HG02870 (cell line): ENCODE measurements at regions not wholly inside any gene's neighbourhood (a gene's known extent, or its start where the extent isn't known, plus 50 kb on each side); places are given as distances from the start of the nearest gene placed in this dataset.
"Not testable (repeated sequence)": the region's sequence is repeated elsewhere in the genome, so short reads cannot be mapped to it uniquely, and the experiment has no call there.

Source experiments
- ATAC-seq: cut with Tn5 transposase; IDR thresholded peaks from one replicate; pipeline ENCODE4 v1.9.1; 2021; ENCODE audit warnings: mild to moderate bottlenecking, moderate library complexity; ENCODE audit not compliant: unreplicated experiment

DNA sequence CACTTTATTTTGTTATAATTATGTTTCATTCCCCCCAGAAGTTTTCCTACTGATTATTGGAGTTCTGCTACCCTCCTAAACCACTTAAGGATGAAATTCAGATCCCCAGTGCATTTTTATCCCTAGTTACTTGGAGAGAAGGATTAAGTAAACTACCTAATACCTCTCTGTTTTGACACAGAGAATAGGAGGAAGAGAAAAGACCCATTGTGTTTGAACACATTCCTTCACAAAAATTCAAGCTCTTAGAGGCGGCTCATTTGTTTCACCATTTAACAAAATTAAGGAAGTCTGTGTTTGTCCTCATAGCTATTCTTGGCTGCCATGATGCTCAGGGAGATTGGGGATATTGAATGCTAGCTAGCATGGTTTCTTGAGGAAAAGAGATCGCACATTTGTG lies 492.6 kb downstream of the EBF1 start:
- no peak for ATAC-seq

DNA sequence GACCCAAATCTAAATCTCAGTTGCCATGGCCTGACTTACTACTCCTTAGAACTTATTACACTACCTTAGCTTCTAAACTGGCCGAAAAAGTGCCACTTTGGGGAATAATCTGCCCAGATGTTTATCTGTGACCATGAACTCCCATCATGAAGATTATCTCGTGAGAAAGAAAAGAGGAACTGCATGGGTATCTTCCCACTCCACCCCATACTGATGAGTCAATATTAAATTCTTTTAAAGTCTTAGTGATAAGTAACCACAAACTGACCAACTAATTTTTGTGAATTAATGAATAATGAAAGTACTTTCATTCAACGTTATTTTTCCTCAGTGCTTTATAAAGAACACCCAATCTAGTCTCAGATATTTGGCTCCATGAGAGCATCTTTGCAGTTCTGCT lies 493.5 kb downstream of the EBF1 start:
- no peak for ATAC-seq

DNA sequence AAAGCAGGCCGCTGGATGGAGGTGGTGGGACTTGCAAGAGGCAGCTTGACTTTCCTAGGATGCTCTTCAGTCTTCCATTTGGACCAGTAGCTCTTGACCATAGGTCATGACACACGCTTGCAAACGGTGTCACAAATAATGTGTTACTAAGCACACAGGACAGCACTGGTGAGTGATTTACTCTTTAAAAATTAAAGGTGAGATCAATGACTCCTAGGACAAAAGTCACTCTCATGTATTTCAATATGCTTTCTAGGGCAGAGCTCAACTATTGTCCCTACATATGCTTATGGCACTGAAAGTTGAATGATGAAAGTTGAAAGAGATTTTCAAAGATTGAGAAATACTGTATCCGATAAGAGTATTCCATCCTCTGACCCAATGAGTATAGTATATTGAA lies 496.7 kb downstream of the EBF1 start:
- no peak for ATAC-seq

DNA sequence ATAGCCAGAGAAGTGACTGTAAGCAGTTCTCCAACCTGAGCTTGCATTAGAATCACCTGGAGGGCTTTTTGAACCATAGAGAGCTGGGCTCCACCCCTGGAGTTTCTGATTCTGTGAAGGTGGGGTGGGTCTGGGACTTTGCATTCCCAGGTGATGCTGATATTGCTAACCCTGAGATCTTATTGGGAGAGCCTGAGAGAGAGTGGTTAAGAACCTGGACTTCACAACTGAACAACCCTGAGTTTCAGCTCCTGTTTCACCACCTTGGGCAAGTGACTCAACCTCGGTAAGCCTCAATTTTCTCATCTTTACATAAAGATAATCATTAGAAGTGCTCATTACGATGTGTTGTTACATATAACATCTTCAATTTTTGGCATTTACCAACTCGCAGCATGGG lies 498.6 kb downstream of the EBF1 start:
- no peak for ATAC-seq

DNA sequence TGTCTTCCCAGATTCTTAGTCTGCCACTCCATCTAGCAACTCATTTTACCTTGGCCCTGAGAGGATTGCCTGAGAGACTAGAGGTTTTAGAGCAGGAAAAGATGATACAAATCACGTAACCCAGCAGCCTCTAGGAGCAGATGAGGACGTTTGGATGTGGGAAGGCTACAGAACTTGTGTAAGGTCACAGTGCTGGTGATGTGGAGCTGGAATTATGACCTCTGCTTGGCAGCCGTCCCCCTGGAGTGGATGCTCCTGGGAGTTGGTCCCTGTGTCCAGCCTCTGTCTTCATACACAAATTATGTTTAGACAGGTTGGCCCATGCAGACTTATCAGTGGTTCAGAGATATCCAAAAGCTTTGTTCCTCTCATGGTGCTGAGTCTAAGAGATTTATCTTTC lies 499.0 kb downstream of the EBF1 start:
- no peak for ATAC-seq

DNA sequence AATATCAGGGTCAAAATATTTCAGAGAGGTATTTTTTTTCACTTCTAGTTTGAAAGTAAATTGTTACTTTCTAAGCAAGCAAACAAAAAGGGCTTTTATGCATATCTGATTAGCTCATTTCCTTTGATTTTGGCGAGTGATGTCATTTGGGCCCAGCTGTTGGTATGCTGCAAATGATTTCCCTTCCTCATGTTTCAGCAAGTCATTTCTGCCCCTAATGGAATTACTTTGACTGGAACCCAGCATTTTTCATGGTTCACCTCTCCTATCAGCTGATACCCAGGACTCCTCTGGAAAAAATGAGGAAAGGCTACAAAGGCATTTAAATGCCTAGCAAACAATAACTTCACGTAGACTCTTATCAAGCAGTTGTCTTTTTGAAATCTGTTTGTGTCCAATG lies 500.6 kb downstream of the EBF1 start:
- no peak for ATAC-seq

DNA sequence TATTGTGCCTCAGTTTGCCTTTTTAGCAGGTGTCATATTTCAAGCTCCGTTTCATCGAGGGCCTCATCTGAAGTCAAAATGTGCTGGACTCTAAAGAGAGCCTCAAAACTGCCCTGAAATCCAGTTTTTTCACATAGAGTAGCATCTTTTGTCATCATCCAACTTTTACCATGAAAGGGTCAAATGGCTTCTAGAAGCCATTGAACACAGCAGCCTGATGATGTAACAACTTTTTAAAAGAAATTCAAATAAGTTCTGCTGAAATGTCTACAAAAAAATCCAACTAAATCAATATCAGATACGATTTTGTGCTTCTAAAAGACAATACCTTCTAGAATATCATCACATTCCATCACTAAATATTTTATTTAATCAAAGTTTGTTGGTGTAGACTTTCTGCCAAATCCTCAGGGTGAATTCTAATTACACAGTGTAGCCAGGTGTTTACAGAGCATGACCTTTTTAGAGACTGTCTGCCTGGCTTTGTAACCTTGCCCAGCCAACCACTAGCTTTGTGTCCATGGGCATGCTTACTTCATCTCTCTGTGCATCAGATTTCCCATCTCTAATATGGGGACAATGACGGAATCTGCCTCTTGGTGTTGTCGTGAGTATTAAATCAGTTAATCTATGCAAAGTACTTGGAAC lies 505.0 kb downstream of the EBF1 start:
- no peak for ATAC-seq

DNA sequence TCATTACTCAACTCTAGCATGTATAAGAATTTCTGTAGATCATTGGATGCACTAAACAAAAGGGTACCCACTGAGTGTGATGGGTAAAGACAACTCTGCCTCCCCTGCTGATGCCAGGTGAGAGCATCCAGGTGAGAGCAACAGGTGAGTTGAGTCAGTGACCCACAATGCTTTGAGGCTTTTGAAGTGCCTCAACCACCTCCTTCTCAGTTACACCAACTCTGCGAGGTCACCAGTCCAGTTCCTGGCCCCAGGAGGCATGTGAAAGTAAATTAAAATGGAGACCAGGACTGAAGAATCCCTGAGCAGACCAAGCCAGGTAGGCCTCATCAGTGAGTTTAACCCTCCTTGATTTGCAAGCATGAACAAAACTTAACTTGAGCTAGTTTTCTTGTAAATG lies 505.8 kb downstream of the EBF1 start:
- ATAC-seq, result no peak

DNA sequence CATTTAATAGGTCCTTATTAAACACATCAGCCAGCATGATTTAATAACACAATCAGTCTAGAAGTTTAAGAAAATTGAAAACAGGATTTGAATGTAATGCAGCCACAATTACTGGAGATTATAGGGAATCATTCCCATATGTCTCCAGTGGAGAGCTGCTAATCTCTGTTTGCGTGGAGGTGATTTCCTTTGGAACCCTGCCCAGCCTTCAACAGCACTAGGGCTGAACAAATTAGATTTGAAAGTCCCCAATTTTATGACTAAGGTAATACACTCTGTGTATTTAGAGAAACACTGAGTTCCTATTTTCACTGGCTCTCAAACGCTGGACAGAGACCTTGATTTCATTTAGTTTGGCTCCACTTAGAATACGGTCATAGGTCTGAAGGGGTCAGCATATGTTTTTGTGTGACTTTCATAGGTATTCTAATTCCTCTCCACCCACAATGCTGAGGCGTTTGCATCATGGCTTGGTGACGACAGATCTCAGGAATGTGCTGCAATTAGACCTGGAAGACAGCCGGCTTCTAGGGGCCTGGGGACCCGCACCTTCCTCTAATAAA lies 508.3 kb downstream of the EBF1 start:
- ATAC-seq, result no peak

DNA sequence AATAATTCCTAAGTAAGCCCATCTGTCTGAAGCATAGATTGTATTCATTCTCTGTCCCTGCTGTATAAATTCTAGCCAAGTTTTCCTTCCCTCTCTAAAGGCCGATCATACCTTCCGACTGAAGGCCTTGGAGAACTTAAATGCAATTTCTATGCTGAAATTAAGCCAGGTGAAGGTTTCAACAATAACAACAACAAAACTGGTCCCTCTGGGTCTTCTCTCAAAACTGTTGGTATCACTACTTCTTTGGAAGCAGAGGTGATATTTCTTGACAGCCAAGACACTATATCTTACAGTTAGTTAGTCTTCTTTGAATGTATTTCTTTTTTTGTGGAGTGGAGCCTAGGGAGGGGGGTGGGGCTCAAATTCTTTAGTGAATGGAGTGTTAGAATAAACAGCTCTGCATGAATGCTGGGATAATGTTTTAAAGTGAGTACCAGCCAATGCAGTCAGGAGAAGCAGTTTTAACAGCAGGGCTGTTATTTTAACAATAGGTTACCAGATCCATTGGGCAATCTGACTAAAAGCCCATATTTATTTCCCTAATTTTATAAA lies 508.9 kb downstream of the EBF1 start:
- no peak for ATAC-seq

DNA sequence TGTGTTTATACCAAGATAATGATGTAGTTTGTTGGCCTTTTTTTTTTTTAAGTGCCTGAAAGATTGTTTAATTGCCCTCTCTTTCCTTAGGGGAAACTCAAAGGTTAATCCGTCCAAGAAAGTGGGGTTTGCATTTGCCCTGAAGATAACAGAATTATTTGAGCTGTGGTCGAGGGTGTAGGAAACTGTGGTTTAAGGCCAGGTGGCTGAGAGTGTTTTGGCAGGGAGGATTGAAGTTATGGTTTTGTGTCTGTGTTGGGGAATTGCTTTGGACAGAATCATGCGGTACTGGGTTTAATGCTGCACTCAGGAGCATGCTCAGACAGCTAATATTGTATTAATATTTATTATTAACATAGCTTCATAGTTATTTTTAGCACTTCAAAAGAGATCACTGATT lies 509.8 kb downstream of the EBF1 start:
- ATAC-seq, result no peak

DNA sequence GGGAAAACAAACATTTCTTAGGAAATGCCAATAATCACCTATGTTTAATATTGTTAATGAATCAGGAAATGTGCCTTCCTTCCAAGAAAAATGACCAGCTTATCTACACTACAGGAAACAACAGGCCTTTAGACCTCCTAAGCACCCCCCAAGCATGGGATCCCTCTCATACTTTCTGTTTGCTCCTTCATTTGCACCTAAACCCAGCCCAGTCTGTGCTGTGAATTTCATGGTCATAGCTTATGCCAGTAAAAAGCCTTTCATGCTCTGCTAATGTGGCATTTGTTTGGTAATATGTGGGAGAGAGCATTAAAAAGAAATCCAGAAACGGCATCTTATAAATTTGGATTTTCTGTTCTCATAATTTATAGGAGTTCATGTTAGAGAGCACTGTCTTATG lies 511.1 kb downstream of the EBF1 start:
- ATAC-seq, result no peak

DNA sequence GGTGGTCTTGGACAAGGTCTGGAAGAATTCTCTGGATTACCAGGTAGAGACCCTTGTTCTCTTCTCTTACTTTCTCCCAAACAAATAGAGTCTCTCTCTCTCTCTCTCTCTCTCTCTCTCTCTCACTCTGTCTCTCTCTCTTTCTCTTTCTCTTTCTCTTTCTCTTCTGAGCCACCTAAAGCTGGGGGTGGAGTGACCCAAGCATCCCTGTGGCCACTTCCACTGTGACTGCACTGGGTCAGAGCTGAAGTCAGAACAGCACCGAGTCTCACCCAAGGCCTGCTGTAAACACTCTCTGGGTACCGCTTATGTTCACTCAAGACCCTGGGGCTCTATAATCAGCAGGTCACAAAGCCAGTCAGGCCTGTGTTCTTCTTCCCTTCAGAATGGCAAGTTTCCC lies 513.7 kb downstream of the EBF1 start:
- no peak for ATAC-seq

DNA sequence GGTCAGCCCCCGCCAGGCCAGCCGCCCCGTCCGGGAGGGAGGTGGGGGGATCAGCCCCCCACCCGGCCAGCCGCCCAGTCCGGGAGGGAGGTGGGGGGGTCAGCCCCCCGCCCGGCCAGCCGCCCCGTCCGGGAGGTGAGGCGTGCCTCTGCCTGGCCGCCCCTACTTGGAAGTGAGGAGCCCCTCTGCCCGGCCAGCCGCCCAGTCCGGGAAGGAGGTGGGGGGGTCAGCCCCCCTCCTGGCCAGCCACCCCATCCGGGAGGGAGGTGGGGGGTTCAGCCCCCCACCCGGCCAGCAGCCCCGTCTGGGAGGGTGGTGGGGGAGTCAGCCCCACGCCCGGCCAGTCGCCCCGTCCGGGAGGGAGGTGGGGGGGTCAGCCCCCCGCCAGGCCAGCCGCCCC lies 517.0 kb downstream of the EBF1 start:
- not testable (repeated sequence) for ATAC-seq

DNA sequence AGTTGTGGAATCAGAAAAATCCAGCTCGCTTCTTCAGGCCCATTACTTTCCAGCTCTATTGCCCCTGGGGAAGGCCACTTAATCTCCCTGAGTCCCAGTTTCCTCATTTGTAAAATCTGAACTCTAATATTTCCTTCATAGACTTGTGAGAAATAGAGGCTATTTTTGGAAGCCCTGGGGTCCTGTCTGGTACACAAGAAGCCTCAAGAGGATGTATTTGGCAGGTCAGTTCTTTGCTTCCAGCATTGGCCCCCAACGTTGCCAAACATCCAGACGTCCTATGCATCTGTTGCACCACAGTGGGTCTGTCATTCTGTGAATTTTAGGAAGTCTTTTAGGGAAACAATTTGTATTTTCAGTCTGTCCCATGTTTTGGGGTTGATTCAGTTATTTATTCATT lies 525.9 kb downstream of the EBF1 start:
- ATAC-seq, result no peak

DNA sequence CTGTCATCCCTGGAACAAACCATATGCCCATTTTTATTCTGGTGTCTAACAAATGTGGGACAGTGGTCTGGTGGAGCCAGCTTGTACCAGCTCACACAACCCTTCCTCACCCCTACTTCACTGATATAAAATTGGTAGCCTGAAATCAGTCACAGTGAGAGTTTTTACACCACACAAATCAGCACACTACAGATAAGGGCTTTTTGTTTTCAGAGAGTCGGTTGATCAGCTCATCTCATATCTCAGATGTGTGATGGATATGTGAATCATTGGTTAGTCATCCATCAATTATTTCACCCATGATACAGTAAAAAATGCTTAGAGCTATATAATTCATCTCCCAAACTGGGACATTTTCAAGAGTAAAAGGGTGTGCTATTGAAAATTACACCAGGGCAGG lies 529.2 kb downstream of the EBF1 start:
- no peak for ATAC-seq

DNA sequence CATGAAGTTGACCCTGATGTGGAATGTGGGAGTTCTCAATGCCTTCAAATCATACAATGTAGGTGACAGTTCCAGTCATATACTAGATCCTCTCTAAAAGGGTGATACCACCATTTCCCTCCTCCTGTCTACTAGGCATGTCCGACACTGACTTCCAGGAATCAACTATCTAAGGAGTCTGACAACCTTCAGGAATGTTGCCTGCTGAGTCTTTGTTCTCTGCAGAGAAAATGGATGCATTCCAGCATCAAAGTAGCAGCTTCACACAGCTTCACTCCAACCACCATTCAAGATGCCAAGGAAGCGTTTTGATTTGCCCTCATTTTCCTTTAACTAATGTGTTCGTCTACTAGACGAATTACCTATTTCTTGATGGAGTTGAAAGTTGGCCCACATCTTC lies 530.2 kb downstream of the EBF1 start:
- ATAC-seq, result no peak

DNA sequence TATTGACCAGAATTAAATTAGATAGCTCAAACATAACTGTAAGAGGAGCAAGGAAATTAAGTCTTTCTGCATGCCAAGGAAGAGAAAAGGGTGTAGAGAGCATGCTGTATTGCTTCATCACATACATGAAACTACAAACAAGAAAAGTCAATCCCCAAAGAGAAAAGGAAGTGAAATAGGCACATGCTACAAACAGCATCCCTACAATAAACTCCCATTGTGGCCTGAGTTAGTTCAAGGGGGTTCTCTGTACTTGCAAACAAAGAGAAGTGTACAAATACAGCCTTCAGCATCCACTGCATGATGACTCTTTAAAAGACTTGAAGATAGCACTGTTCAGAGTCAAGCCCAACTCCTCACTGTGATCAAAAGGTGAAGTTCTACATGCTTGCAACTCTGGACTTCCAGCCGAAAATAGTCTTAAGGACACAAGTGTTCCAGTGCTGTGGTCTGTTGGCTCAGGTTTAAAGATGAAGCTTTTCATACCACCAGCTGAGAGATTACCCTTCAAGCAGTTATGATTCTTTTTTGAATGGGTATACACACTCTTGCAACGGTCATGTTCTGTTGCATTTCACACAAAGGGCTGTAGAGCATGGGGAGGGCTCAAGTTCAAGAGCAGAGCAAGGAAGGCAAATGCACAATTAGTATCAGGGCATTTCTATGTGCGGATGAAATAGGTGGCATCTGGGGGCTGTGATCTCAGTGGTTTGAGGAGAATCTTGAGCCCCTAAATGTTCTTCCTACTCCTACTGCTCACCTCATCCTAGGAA lies 534.5 kb downstream of the EBF1 start:
- ATAC-seq, result no peak

DNA sequence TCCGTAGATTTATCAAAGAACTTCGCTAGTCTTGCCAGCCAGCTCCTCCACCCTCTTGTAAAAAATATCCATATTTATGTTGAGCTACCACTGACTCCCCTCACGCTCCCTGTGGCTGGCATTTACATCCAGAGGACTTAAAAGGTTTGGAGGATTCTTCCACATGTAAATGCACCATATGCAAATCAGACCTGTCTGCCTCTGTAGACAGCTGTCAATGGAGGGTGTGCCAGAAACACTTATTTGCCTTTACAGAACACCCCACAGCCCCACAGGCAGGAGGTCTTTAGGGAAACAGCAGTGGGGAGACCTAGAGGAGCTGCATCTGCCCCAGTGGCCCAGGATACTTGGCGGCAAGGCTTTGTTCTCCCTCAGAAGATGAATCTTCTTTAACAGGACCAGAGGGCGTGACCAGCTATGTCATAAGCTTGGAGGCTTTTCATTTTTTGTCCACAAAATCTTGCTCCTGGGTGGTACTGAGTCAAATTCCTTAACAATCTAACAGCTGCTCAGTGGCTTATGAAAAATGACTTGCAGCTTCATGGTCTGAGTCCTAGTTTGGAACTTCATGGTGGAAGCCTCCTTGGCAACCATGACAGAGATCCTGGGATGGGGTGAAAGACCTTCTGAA lies 535.8 kb downstream of the EBF1 start:
- no peak for ATAC-seq

DNA sequence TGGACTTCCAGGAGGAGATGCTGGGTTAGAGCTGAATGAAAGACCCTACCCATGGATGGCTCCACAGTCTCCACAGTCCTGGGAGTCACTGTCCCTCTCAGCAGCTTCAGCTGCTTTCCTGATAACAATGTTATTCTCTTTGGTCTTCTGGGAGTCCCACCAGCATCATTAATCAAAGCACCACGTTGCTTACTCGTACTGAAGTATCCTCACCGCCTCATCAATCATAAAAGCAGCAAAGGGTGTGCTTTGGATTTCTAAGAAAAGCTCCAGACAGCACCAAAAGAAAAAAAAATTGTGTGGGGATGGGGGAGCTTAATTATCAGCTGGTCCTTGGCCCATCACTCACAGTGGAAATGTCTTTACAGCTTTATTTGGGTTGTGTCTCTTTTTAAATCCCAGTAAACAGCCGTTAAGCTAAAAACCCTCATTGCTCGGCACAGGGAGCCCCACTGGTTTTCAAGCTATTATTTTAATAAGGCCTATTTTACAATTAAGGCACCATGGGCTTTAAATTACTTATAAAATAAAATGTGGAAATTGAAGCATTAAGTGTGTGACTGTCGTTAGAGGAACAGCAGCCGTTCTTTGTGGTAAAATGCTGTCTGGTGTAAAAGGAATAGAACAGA lies 538.0 kb downstream of the EBF1 start:
- ATAC-seq, result no peak

DNA sequence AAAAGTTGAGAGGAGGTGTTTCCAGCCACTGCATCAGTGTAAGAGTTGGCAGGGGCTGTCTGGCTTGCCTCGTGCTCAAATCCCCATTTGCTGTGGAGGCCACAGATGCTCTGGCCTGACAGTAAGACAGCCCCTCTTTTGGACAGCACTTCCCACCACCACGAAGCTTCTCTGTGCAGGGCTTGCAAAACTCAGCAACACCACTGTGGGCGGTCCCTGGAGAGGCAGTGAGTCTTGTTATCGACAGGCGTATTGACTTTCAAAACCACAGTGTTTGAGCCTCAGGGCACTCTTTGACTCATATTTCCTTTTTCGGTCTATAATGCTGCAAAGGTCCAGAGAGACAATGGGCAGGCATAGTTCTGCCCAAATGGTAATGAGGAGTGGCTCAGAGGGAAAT lies 539.5 kb downstream of the EBF1 start:
- ATAC-seq, result peak; percentile 96
